Osteoblast (primary cell): ENCODE measurements at regions not wholly inside any gene's neighbourhood (a gene's known extent, or its start where the extent isn't known, plus 50 kb on each side); places are given as distances from the start of the nearest gene placed in this dataset.
A peak's percentile ranks its signal among the peaks of the same experiment; 100 is the strongest.

Experiments
- DNase-seq: peaks from one replicate; pipeline ENCODE4 v3.0.0; 2011; ENCODE audit warnings: low spot score, mixed read lengths; ENCODE audit not compliant: insufficient read length; ENCODE audit errors: missing footprints
- H2AFZ ChIP-seq: 2 replicates; pipeline ENCODE4 v1.6.0; 2011; ENCODE audit warnings: mild to moderate bottlenecking, low read length
- H3K27ac ChIP-seq: 2 replicates; pipeline ENCODE4 v1.5.1; 2011; ENCODE audit warnings: mild to moderate bottlenecking, low read depth, low read length, moderate library complexity
- H3K27me3 ChIP-seq: 2 replicates; pipeline ENCODE4 v1.6.0; 2012; ENCODE audit warnings: mild to moderate bottlenecking, control low read depth, inconsistent platforms, low read length, moderate library complexity; ENCODE audit not compliant: insufficient read depth
- H3K36me3 ChIP-seq: 2 replicates; pipeline ENCODE4 v1.5.1; 2011; ENCODE audit warnings: mild to moderate bottlenecking, low read length, control low read depth, moderate library complexity; ENCODE audit not compliant: insufficient read depth
- H3K4me1 ChIP-seq: 2 replicates; pipeline ENCODE4 v1.5.1; 2011; ENCODE audit warnings: mild to moderate bottlenecking, low read length, control low read depth, moderate library complexity; ENCODE audit not compliant: insufficient read depth
- H3K4me2 ChIP-seq: 2 replicates; pipeline ENCODE4 v1.6.0; 2011; ENCODE audit warnings: mild to moderate bottlenecking, low read length; ENCODE audit not compliant: insufficient read depth
- H3K4me3 ChIP-seq: fragments of 200-600 bp; sonication (generic); 3 replicates; pipeline ENCODE4 v1.5.1; 2012; ENCODE audit warnings: mild to moderate bottlenecking, low read length, inconsistent platforms; ENCODE audit not compliant: insufficient read depth
- H3K79me2 ChIP-seq: 2 replicates; pipeline ENCODE4 v1.6.0; 2012; ENCODE audit warnings: mild to moderate bottlenecking, low read length, control low read depth, inconsistent platforms; ENCODE audit not compliant: insufficient read depth
- H3K9me3 ChIP-seq: 2 replicates; pipeline ENCODE4 v1.5.1; 2011; ENCODE audit warnings: low read depth, low read length, control low read depth
- H4K20me1 ChIP-seq: 2 replicates; pipeline ENCODE4 v1.6.0; 2012; ENCODE audit warnings: mild to moderate bottlenecking, low read length, control low read depth; ENCODE audit not compliant: insufficient read depth
- TF ChIP-seq, protein P1 (sequence below): IDR thresholded peaks from 2 replicates; pipeline ENCODE4 v1.5.1; 2011; ENCODE audit warnings: mild to moderate bottlenecking, low read depth, low read length, moderate library complexity; ENCODE audit errors: extremely low read depth

DNA sequence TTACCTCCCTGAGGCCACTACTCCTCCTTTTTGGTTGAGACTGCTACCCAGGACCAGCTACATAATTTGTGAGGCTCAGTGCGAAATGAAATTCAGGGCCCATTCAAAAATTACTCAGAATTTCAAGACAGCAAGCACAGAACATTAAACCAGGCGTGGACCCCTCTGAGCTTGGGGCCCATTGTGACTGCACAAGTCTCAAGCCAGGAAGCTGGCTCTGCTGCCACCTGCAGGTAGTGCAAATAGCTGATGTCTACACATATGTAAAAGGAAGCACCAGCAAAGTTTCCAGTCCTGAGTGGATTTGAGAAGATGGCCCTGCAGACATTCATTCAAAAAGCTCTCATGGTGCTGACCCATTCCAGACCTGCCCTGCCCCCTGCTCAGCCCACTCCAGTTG, 213.4 kb upstream of the LNX1 start:
- H3K36me3 ChIP-seq: no peaks in the 10 kb centered on the region
- no peak overlapping the region for H3K4me2 ChIP-seq
- H3K27ac ChIP-seq: no peak overlapping the region
- no peaks in the 10 kb centered on the region for H3K9me3 ChIP-seq
- H3K4me3 ChIP-seq: no peak overlapping the region
- H3K27me3 ChIP-seq: no peaks in the 10 kb centered on the region
- TF ChIP-seq, protein P1, sequence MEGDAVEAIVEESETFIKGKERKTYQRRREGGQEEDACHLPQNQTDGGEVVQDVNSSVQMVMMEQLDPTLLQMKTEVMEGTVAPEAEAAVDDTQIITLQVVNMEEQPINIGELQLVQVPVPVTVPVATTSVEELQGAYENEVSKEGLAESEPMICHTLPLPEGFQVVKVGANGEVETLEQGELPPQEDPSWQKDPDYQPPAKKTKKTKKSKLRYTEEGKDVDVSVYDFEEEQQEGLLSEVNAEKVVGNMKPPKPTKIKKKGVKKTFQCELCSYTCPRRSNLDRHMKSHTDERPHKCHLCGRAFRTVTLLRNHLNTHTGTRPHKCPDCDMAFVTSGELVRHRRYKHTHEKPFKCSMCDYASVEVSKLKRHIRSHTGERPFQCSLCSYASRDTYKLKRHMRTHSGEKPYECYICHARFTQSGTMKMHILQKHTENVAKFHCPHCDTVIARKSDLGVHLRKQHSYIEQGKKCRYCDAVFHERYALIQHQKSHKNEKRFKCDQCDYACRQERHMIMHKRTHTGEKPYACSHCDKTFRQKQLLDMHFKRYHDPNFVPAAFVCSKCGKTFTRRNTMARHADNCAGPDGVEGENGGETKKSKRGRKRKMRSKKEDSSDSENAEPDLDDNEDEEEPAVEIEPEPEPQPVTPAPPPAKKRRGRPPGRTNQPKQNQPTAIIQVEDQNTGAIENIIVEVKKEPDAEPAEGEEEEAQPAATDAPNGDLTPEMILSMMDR: peak; percentile 52
- DNase-seq: no peak
- no peak overlapping the region for H2AFZ ChIP-seq
- H3K79me2 ChIP-seq: no peaks in the 10 kb centered on the region
- no peaks in the 10 kb centered on the region for H4K20me1 ChIP-seq
- H3K4me1 ChIP-seq: no peaks in the 10 kb centered on the region

DNA sequence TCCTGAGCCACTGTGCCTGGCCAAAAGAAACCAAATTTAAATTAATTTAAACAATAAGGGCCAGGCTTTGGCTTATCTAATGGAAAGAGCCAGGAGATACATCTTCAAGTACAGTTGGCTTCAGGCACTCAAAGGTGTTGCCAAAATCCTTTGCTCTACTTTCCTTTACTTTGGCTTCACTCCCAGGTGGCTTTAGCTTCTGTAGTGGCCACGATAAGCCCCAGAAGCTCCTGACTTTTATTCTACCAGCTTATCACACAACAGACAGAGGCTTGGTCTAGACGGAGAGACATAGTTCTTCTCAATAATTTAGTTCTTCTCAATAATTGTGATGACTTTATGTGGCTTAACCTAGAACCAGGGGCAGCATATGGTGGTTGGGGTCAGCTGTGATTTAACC, 211.2 kb upstream of the LNX1 start:
- no peaks in the 10 kb centered on the region for H3K36me3 ChIP-seq
- TF ChIP-seq, protein P1: no peak
- no peaks in the 10 kb centered on the region for H3K79me2 ChIP-seq
- no peaks in the 10 kb centered on the region for H3K9me3 ChIP-seq
- H3K27ac ChIP-seq: no peak overlapping the region
- no peak for DNase-seq
- H3K4me3 ChIP-seq: no peak overlapping the region
- H3K4me1 ChIP-seq: no peaks in the 10 kb centered on the region
- H3K27me3 ChIP-seq: no peaks in the 10 kb centered on the region
- H4K20me1 ChIP-seq: no peaks in the 10 kb centered on the region
- H3K4me2 ChIP-seq: no peak overlapping the region
- H2AFZ ChIP-seq: no peak overlapping the region

DNA sequence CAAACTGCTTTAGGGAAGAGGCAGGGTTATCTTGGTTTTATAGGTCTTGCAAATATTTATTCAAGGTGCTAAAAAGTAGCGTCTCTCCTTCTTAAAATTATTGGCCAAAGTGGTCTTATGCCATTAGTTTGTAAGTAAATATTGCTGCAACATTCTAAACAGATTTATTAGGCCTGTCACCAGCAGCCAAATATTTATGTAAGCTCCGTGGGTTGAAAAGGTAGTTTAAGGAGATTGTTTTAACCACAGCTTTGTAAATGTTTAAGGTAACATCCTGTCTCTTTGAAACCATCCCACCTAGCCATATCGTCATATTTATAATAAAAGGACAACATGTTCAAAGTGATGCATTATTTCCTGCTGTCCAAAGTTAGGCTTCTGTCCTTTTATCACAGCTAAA, 210.1 kb upstream of the LNX1 start:
- Histone ChIP-seq H3K4me3 (no peak overlapping the region), H3K4me2 (no peak overlapping the region), H3K4me1 (no peaks in the 10 kb centered on the region), H3K79me2 (no peaks in the 10 kb centered on the region), H4K20me1 (no peaks in the 10 kb centered on the region), H3K27me3 (no peaks in the 10 kb centered on the region), H3K9me3 (no peaks in the 10 kb centered on the region), H3K36me3 (no peaks in the 10 kb centered on the region), H2AFZ (no peak overlapping the region), H3K27ac (no peak overlapping the region)
- TF ChIP-seq, protein P1: no peak
- no peak for DNase-seq

DNA sequence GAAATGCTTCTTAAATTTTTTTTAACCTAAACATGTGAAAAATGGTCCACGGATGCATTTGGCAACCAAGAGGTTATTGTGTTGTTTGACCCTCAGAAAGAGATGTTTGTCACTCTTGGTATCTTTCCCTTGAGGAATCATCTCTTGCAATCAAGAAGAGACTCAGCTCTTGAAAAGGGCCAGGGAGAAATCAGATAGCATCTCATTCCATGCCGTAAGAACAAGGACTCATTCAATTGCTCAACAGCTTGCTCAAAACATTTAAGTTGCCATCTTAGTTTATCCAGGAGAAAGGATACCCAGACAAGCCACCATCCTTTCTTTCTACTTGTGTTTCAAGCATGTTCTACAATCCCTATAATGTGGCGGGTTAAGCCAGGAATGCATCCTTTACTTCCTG, 209.5 kb upstream of the LNX1 start:
- TF ChIP-seq, protein P1: no peak
- no peak for DNase-seq

More for the DNA sequence above, 209.5 kb upstream of the LNX1 start:
- no peak overlapping the region for H3K4me3 ChIP-seq
- no peaks in the 10 kb centered on the region for H3K9me3 ChIP-seq
- no peaks in the 10 kb centered on the region for H4K20me1 ChIP-seq
- no peak overlapping the region for H3K27ac ChIP-seq
- H3K36me3 ChIP-seq: no peaks in the 10 kb centered on the region
- H3K79me2 ChIP-seq: no peaks in the 10 kb centered on the region
- H3K27me3 ChIP-seq: no peaks in the 10 kb centered on the region
- H3K4me1 ChIP-seq: no peaks in the 10 kb centered on the region
- H2AFZ ChIP-seq: no peak overlapping the region
- no peak overlapping the region for H3K4me2 ChIP-seq
